Stimulated activated CD8-positive, alpha-beta memory T cell treated with anti-CD3 and anti-CD28 coated beads, Interleukin-15, amount 100 ng/mL, for 4 hours (primary cell): ENCODE measurements at regions not wholly inside any gene's neighbourhood (a gene's known extent, or its start where the extent isn't known, plus 50 kb on each side); places are given as distances from the start of the nearest gene placed in this dataset.

ENCODE experiments used
- DNase-seq, 2 donors: peaks; one replicate each; pipeline ENCODE4 v3.0.0-alpha.2; 2020; ENCODE audit warnings: low read depth in 2 of 2

DNA sequence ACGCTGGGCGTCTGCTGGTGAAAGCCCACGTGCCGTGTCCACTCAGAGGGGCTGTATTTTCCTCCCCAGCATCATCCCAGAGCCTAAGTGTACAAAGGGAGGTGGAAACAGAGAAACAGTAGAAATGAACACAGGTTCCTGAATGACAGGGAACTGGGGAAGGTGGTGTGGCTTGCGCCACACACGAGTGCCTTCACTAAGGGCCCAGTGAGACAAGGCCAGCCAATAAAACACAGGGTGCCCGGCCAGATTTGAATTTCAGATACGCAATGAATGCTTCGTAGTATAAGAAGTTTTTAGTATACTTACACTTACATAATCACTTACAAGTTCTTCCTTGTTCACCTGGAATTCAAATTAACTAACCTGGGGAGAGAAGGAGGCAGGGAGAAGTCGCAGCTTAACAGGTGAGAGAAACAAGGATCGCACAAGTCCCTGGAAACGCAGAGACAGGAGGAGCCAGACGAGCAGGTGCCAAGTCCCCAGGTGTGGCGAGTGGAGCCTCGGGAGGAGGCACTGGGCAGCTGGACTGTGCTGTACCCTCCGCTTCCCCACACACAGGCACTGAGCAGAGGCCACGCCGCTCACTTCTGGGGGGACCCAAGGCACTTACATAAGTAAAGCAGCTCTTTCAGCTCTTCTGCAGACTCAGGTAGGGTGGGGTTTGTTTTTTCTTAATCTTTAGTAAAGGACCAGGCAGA, 105.2 kb upstream of the MGMT start:
- no peak for DNase-seq

DNA sequence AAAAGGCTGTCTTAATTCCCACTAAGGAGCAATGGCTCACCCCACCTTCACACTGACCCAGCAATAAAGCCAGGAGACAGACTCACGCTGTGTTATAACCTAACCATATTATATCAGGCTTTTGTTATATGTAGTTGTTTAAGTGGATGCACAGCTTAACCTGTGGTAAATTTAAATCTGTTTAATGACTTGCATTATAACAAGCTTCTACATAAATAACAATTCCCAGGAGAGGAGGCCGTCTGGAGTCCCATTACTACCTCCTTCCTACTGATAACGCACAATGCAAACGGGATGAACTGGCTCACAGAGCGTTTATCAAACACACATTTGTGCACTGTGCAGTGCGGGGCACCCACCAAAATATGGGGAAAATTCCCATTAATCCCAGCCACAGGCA, 102.1 kb upstream of the MGMT start:
- no peak for DNase-seq

DNA sequence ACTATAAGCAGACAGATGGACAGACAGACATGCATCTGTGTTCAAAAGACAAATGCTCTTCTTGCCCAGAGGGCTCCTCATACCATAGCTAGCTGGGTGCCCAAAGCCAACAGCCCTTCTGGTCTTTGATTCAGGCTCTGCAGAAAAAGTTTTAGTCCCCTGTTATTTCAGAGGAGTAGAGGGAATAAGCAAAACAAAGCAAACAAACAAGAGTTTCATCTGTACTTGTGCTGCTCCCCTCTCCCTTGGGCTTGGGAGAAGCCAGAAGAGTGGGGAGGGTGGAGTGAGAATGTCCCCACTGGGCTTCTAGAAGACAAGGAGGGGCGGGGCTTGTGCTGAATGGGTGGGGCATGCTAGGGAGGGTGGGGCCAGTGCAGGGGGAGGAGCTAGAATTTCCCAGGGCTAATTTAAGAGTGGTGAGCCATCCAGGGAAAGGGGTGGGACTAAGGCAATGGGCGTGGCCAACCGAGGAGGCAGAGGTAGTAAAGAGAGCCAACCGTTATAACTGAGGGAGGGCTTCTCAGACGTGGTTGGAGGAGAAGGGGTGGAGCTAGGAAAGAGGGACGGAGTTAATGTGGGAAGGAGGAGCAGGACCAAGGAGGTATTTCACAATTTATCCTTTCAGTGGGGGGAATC, 101.2 kb upstream of the MGMT start:
- no peak for DNase-seq

DNA sequence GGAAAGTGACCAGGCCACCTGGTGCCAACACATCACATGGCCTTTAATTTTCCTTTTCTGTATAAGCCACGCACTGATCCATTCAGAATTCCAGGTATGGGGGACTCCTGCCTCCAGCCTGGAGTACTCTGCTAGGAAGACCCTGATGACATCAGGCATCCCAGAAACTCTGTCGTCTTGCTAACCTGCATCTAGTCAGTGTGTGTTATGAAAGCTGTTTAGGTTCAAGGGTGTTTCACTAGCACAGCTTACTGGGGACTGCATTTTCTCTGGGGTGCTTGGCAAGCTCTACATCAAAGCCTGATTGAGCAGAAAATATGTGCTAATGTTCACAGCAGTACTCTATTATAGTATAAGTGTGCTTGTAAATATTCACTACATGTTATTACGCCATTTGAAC, 100.6 kb upstream of the MGMT start:
- DNase-seq, result no peak

DNA sequence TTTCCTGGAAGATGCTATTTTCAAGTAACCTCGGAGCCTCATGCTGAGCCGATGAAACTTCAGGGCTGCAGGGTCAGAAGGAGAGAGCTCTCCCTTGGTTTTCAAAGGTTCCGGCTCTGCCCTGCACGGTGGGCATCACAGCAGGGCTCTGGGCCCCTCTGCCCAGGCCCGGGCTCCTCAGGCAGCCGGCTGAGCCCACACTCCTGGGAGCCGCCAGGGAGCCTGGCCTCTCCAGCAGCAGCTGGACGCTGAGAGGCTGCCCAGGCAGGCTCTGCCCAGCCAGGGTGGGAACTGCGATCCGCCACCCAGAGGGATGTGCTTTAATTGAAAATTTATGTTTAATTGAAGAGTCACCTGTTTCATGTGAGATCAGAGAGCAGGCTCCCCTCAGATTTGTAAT, 97.5 kb upstream of the MGMT start:
- DNase-seq, result no peak

DNA sequence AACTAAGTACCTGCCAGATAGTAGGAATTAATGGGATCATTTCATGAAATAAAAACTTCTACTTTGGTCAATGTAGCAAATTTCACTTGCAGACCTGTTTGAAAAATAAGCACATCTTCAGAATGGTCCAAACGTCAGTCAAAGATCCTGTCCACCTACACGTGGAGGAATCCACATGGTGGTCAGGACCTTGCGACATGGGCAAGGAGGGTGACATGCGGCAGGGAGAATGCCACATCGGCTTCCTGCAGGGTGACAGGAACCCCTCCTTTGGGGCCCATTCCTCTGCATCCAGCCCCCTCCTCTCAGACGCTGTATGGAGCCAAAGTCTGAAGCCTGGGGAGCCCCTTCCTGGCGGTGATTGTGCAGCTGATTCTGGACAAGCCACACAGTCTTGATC, 95.5 kb upstream of the MGMT start:
- DNase-seq, result no peak

DNA sequence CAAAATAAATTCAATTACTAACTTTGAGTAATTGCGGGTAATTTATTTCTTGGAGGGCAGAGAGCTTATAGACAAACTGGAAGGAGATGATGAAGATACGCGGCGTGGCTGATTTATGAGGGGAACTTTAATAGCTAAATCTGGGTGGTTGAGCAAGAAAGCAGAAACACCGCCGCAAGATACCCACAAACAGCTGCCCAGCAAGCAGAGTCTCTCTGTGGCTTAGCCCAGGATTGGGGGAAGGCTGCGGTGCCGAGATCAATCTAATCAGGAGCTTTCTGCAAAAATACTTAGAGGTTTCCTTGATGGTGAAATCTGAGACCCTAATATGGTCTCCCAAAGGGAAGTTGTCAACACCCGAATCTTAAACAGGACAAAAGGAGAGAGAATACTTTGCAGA, 94.9 kb upstream of the MGMT start:
- no peak for DNase-seq

DNA sequence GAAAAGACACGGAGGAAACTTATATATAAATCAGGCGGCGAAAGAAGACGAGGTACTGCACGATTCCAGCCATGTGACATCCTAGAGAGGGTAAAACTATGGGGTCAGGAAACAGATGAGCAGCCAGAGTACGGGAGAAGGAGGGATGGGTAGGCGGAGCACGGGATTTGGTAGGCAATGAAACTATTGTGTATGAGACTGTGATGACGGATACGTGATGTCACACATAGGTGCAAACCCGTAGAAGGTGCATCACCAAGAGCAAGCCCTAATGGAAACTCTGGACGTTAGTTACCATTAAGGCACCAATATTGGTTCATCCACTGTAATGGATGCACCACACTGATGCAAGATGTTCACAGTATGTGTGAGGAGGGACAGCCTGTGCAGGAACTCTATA, 93.8 kb upstream of the MGMT start:
- no peak for DNase-seq

DNA sequence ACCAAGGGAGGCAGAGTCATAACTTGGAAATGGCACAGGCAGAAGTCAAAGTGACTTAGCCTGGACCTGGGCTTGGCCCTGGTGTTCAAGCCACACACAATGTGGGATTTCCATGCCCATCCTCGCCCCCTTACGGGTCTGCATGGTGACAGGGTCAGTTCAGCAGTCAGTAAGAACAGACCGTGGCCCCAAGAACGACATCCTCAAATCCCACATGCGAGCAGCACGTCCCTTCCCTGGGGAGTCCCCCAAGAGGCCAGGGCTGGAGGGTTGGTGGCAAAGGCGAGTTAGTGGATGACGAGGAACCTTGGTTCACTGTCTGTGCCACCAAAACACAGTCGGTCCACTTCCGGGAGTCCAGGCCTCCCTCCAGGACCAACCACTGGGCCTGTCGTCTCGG, 93.3 kb upstream of the MGMT start:
- no peak for DNase-seq

DNA sequence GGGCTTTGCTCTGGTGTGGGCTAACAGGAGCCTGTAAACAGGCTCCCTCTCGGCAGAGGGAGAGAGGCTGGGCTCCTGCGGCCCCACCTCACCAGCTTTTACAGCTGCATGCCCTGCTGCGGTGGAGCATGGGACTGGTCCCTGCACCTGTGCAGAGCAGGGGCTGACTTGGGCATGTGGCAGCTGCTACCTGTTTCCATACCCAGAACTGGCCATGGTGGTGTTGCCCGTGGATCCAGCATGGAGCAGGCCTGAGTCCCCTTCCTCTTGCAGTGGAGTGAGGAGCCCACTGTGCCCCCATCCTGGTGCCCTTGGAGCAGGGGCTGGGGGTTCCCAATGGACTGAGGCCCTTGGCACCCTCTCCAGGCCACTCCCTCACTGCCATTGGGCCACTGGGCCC, 91.9 kb upstream of the MGMT start:
- no peak for DNase-seq

DNA sequence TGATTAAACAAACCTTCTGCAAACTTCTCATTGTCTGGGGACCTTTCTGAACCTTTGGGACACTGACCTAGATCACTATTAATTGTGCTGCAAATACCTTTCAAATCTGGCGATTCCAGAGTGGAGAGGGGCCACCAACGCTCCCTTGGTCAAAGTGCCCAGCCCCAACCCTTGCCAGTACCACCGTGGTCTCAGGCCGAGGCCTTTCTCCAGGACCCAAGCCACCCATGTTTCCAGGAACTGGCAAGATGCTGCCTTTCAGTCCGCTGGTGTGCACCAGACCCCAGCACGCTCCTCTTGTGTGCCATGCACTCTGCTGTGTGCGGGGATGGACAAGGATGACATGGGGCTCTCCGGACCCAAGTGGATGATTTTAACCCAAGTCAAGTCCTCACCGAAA, 91.1 kb upstream of the MGMT start:
- no peak for DNase-seq

DNA sequence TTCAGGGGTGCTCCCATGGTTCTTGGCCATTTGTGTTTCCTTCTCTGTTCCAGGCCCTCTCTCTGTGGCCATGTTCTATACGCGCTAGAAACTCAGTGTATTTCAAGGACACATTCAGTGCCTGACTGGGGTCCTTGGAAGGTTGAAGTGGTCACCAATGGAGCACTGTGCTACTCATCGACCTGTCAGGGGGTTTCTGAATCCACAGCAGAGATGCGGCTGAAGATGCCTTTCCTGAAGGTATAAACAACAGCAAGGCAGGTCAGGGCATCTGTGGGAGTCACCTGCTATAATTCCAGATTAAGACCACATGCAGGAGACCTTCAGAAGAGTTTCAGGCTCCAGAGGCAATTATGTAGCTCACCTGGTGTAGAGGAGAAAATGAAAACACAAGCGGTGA, 86.8 kb upstream of the MGMT start:
- no peak for DNase-seq

DNA sequence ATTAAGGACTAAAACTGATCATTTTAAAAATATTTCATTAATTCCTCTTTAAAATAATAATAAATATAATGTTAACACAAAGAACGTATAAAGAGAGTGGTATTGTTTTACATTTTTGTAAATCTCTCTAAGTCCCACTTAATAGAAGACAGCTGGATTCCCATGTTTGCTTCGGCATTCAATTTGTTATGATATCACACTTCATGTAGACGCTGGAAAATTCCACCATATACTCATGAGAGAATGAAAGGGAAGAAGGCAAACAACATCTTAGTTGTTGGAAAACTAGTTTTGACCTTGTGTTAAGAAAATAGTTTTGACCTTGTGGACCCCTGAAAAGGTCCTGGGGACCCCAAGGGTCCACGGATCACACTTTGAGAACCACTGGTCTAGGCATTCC, 85.3 kb upstream of the MGMT start:
- no peak for DNase-seq

DNA sequence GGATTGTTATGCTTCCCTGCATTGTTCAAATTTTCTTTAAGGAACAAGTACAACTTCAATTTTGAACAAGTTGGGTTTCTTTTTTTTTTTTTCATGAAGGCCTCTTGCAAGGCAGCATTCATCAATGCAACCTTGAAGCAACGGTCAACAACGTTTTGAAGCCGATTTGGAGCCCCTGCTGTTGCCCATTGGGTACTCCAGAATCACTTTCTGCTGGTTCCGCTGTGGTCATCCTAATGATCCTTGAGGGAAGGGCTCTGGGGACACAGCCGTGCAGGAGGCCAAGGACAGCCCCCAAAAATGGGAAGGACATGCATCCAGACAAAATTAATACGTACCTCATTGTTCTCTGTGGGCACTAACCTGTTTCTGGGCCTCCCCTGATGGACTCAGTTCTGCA, 84.6 kb upstream of the MGMT start:
- no peak for DNase-seq

DNA sequence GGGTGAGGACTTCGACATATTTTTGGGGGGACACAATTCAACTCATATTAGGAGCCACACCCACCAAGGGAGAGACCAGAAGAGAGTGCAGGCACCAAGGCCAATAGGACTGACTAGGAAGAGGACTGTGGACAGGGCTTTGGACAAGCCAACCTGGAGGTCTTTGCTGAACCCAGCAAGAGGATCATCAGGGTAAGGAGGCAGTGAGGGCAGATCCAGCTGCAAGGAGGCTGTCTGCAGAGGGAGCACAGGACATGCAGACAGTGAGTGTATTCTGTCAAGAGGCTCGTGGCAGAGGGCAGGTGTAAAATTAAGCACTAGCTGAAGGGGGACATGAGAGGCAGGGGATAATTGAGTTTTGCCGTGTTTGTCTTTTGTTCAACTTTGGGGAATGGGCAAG, 83.4 kb upstream of the MGMT start:
- no peak for DNase-seq

DNA sequence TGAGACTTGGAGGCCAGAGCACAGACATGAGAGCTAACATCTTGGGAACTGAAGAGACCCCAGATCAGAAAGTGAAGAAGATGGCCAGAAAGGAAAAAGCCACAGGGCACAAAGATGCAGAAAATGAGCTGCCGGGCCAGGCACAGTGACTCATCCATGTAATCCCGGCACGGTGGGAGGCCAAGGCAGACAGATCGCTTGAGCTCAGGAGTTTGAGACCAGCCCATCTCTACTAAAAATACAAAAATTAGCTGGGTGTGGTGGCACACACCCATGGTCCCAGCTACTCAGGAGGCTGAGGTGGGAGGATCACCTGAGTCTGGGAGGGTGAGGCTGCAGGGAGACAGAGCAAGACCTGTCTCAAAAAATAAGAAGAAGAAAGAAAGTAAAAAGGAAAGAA, 81.4 kb upstream of the MGMT start:
- no peak for DNase-seq

DNA sequence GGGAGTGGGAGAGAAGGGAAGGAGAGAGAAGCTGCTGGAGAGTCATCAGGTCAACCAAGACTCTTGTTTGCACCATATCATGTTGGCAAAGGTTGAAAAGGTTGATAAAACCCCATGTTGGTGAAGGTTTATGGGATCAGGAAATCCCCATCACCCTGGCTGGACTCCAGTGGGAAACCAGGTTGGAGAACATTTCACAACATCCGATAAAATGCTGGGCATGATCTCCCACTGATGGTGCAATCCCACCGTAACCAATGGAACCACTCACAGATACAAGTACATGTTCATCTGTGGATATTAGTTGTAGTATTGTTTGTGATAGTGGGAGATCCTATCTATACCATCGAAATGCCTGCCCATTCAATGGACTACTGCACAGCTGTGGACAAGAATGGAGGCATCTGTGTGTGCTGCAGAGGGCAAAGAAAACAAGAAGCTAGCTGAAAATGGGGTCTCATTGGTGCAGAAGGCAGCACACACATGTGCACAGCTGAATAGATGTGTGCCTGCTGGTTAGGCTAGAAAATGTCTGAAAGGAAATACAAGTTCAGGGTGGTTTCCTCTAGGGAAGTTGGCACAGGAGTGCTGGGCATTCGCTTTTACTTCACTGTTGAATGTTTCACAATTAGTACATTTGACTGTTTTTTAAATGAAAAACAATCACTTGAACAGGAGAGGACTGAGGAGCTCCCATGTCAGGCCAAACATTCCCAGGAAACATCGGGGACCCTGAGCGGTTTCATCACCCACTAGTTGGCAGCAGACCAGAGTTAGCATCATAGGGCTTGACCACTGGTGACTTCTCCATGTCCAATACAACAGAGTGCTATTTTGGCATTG, 80.4 kb upstream of the MGMT start:
- no peak for DNase-seq

DNA sequence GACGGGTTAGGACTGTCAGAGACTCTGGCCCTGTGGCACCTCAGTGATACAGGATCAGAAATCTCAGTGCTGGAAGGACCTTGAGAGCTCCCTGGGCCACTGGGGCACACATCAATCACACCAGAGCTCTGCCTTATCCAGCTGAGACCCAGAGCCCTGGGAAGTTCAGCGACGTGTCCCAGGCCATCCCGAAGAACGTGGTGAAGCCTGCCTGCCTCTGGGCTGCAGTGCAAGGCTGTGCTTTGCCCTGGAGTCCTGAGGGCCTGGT, 79.8 kb upstream of the MGMT start:
- no peak for DNase-seq

DNA sequence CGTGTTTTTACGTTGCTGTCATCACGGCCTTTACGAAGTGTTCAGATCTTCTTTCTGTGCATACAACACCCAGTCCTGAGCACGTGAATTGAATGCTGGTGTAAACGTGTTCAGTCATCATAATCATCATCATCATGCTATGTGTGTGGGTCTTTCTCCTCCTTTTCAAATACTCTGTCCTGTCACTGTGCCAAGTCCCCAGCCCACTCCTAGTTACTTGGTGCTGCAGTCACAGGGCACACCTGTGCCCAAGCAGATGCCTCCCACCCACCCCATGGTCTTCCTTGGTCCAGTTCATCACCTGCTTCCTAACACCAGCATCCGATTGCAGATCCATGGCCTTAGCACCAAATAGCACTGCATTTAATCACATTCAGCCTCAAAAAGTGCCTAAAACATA, 78.6 kb upstream of the MGMT start:
- DNase-seq, result no peak

DNA sequence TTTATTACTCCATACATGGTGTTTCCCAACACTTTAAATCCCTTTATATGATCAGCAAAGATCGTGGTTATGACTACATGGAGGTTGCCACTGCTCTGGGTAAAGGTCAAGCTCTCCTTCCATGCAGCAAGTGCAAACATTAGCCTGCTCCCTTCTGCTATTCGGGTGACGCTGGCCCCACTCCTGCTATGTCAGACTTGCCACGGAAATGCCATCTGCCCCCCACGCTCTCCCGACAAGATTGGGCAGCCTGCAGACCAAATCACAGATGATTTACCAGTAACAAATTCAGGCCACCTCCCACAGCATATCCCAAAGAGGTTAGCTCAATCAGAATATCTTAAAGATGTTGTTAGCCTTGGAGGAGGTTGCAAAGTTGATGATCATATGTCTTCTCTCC, 77.8 kb upstream of the MGMT start:
- DNase-seq, result no peak

DNA sequence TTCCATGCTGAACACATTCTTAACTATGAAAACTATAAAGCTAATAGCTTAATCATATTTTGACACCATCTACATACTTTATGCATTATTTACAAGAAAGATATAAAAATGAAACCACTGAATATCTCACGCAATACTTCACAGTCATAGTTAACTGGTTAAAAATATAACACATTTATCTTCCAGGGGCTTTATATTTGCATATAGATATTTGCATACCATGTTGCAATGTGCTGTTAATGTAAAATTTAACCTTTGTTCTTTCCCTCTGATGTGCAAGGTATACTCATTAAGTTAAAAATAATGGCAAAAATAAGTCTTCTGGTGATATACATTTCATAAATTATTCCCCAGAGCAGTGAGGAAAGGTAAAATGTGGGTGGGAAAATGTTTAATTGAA, 76.9 kb upstream of the MGMT start:
- DNase-seq, result no peak

DNA sequence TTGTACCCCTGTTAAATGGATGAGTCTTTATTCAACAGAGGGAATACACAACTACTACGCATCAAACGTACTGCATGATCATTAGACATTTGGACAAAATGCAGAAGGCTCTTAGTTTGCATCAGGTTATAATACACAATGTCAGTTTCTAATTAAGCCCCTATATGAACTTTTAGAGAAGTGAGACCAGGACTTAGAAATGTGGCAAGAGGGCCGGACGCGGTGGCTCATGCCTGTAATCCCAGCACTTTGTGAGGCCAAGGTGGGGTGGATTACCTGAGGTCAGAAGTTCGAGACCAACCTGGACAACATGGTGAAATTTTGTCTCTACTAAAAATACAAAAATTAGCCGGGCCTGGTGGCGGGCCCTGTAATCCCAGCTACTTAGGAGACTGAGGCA, 76.3 kb upstream of the MGMT start:
- DNase-seq, result no peak

DNA sequence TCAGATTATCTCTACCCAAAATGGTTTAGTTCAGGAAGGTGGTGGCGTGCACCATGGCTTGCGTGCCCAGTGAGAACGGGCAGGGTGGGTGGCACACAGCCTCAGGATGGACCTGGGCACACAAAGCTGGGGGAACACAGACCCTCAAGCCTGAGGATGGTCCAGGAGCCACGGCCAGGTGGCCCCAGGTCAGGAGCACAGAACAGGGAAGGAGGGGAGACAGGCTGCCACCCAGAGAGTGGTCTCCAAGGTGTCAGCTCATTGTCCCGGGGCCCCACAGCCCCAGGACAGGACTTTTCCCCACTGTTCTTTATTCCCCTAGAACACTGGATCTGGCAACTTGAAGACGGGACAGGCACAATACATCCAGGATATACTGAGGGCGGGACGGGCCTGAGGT, 75.6 kb upstream of the MGMT start:
- DNase-seq, result no peak

DNA sequence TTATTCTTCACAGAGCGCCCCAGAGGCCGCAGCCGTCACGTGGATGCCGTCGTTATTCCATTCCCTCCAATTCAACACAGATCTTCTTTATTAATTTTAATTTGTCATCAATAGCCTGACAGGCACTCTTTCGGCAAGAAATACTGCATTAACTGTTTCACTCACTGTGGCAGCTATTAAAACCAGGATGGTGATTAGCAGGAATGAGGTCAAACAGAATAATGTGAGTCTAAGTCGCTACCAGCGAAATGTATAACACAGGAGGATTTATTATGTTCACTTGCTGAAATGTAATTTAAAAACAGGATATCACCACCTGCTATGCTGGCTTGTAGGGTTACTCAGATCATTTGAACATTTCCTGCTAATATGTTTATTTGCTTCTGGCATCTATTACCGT, 74.2 kb upstream of the MGMT start:
- no peak for DNase-seq
